GM21737 (cell line): ENCODE measurements at regions not wholly inside any gene's neighbourhood (a gene's known extent, or its start where the extent isn't known, plus 50 kb on each side); places are given as distances from the start of the nearest gene placed in this dataset.
"Not testable (repeated sequence)": the region's sequence is repeated elsewhere in the genome, so short reads cannot be mapped to it uniquely, and the experiment has no call there.

ENCODE experiments used
- ATAC-seq: cut with Tn5 transposase; IDR thresholded peaks from one replicate; pipeline ENCODE4 v1.9.1; 2021; ENCODE audit warnings: mild to moderate bottlenecking, moderate library complexity; ENCODE audit not compliant: unreplicated experiment

GRCh38 chr2:122263746-122264145 is 508.3 kb downstream of the TSN start:
- ATAC-seq = no peak

GRCh38 chr2:122266636-122267035 is 511.2 kb downstream of the TSN start:
- no peak for ATAC-seq

- no peak for ATAC-seq
Measured at GRCh38 chr2:122267947-122268346, 512.5 kb downstream of the TSN start.

- ATAC-seq = no peak
Measured at GRCh38 chr2:122273785-122274419, 518.5 kb downstream of the TSN start.

GRCh38 chr2:122277956-122278355 is 522.5 kb downstream of the TSN start:
- ATAC-seq = no peak

- no peak for ATAC-seq
Measured at GRCh38 chr2:122300758-122301157, 545.3 kb downstream of the TSN start.

GRCh38 chr2:122307763-122308162 is 552.3 kb downstream of the TSN start:
- no peak for ATAC-seq

GRCh38 chr2:122315306-122315705 is 559.9 kb downstream of the TSN start:
- ATAC-seq = no peak

- ATAC-seq = no peak
Measured at GRCh38 chr2:122319539-122320132, 564.2 kb downstream of the TSN start.

GRCh38 chr2:122322815-122323214 is 567.4 kb downstream of the TSN start:
- no peak for ATAC-seq

GRCh38 chr2:122323927-122324326 is 568.5 kb downstream of the TSN start:
- ATAC-seq = no peak

GRCh38 chr2:122326471-122326870 is 571.0 kb downstream of the TSN start:
- ATAC-seq = no peak

GRCh38 chr2:122328816-122329215 is 573.4 kb downstream of the TSN start:
- ATAC-seq = no peak

- ATAC-seq = no peak
Measured at GRCh38 chr2:122329278-122329677, 573.8 kb downstream of the TSN start.

- no peak for ATAC-seq
Measured at GRCh38 chr2:122333932-122334331, 578.5 kb downstream of the TSN start.

GRCh38 chr2:122338000-122338399 is 582.5 kb downstream of the TSN start:
- ATAC-seq = no peak

- peak; percentile 92 for ATAC-seq
Measured at GRCh38 chr2:122340246-122340645, 584.8 kb downstream of the TSN start.

GRCh38 chr2:122341007-122341406 is 585.6 kb downstream of the TSN start:
- no peak for ATAC-seq

GRCh38 chr2:122352151-122352550 is 596.7 kb downstream of the TSN start:
- ATAC-seq = not testable (repeated sequence)

- ATAC-seq = no peak
Measured at GRCh38 chr2:122357998-122358397, 602.5 kb downstream of the TSN start.

GRCh38 chr2:122358729-122359128 is 603.3 kb downstream of the TSN start:
- ATAC-seq = no peak

GRCh38 chr2:122363885-122364284 is 608.4 kb downstream of the TSN start:
- no peak for ATAC-seq

GRCh38 chr2:122366427-122366826 is 611.0 kb downstream of the TSN start:
- ATAC-seq = no peak
